Muscle of leg (tissue), 3 donors: ENCODE measurements at regions not wholly inside any gene's neighbourhood (a gene's known extent, or its start where the extent isn't known, plus 50 kb on each side); places are given as distances from the start of the nearest gene placed in this dataset.

Source experiments
- DNase-seq: peaks from one replicate; pipeline ENCODE4 v3.0.0; 2013
- H3K27ac ChIP-seq: one replicate; pipeline ENCODE4 v1.5.1; 2013; ENCODE audit warnings: mild to moderate bottlenecking, low read length, control low read depth
- H3K27me3 ChIP-seq: one replicate; pipeline ENCODE4 v1.6.1; 2013; ENCODE audit warnings: low read length; ENCODE audit not compliant: control insufficient read depth, insufficient read depth
- H3K36me3 ChIP-seq: one replicate; pipeline ENCODE4 v1.6.1; 2013; ENCODE audit warnings: low read length; ENCODE audit not compliant: control insufficient read depth, insufficient read depth
- H3K4me1 ChIP-seq: one replicate; pipeline ENCODE4 v1.6.1; 2013; ENCODE audit warnings: low read length; ENCODE audit not compliant: control insufficient read depth, insufficient read depth
- H3K4me3 ChIP-seq: one replicate; pipeline ENCODE4 v1.5.1; 2013; ENCODE audit warnings: low read length, control low read depth
- H3K9me3 ChIP-seq: replicated peaks from 2 replicates; pipeline ENCODE4 v1.6.1; 2013; ENCODE audit warnings: low read depth, low read length; ENCODE audit not compliant: control insufficient read depth
- WGBS: methylation state at CpG from one replicate; pipeline ENCODE4 v1.1.5; 2013; ENCODE audit warnings: missing lambda C conversion rate; ENCODE audit not compliant: insufficient coverage; 5-methylcytosine and 5-hydroxymethylcytosine counted together

DNA sequence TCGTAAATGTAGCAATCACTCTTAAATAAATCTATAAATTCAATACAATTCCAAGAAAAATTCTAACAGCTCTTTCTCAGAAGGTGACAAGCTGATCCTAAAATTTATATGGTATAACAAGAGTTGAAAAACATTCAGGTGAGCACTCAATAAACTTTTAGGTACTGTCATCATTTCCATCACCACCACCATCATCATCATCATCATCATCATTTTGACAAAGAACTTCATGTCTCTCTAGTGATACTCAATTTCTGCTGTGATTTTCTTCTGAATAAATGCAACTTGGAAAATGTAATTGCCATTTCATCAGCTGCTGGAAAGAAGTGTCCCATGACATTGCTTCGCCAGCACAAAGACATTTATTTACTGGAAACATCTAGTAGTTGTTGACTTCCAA, 222.9 kb upstream of the IRX5 start:
- Histone ChIP-seq H3K4me1 (no peaks in the 10 kb centered on the region), H3K27ac (no peak overlapping the region), H3K9me3 (no peaks in the 10 kb centered on the region), H3K27me3 (no peaks in the 10 kb centered on the region), H3K4me3 (no peak overlapping the region), H3K36me3 (no peaks in the 10 kb centered on the region)
- DNase-seq: no peak
- no CpG with 5 or more reads among the region's 2 CpGs for WGBS

DNA sequence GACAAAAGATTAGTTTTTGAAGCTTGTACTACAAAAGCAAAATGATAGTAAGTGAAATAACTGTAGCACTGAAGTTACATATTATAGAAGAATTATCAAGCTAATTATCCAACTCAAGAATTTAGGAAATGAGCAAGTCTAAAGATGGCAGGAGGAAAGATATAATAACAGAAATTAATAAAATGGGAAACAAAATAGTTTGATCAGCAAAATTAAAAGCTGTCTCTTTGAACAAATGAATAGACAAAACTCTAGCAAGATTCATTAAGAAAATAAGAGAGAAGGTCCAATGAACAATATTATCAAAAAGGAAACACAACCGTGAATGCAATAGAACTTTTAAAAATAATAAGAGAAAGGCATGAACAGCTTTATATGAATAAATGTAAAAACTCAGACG, 224.3 kb upstream of the IRX5 start:
- H3K4me1 ChIP-seq: no peaks in the 10 kb centered on the region
- WGBS: no CpG with 5 or more reads among the region's 2 CpGs
- H3K27me3 ChIP-seq: no peaks in the 10 kb centered on the region
- H3K36me3 ChIP-seq: no peaks in the 10 kb centered on the region
- peaks cover 1% of the 10 kb centered on the region for H3K9me3 ChIP-seq
- H3K27ac ChIP-seq: no peak overlapping the region
- H3K4me3 ChIP-seq: no peak overlapping the region
- no peak for DNase-seq

DNA sequence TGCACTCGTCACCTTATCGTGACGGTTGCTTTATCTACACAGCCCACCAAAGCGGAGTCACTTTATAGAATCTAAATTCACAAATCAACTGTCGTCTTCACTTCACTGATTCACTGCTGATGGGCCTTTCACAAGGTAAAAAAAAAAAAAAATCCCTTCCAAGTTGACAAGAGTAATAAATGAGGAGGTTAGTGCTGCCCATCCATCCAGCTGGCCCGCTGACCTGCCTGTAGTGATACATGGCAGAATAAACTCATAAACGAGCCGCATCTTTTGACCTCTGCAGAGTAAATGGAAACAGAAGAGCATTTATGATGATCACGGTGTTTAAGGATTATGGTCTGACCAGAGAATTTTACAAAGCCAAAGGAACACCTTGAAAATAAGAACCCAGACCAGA, 227.3 kb upstream of the IRX5 start:
- DNase-seq: no peak
- H3K27ac ChIP-seq: no peak overlapping the region
- peaks cover 5% of the 10 kb centered on the region for H3K9me3 ChIP-seq
- H3K27me3 ChIP-seq: no peaks in the 10 kb centered on the region
- H3K36me3 ChIP-seq: no peaks in the 10 kb centered on the region
- H3K4me3 ChIP-seq: no peak overlapping the region
- WGBS: 25% methylated on average over 2 of the region's 9 CpGs
- no peaks in the 10 kb centered on the region for H3K4me1 ChIP-seq

DNA sequence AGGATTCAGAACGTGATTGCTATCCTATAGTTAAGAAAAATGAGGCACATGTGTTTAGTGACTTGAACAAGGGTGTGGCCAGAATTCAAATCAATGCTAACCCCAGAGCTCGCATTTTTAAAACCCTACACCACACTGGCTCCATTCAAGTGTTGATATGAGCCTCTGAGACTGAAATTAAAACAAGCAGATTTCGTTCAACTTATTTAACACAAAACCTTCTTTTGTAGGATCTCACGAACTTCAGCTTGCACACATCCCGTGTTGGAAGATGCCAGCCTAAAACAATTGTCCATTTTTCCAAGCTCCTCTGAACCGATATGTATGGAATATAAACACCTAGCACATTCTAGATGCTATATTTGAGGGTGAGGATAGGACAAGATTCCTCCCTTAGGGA, 231.0 kb upstream of the IRX5 start:
- Histone ChIP-seq H3K27me3 (peaks cover 4% of the 10 kb centered on the region), H3K27ac (no peak overlapping the region), H3K4me3 (no peak overlapping the region), H3K4me1 (no peaks in the 10 kb centered on the region), H3K36me3 (no peaks in the 10 kb centered on the region), H3K9me3 (peaks cover 5% of the 10 kb centered on the region)
- DNase-seq: no peak
- 68% methylated on average over 2 of the region's 6 CpGs for WGBS

DNA sequence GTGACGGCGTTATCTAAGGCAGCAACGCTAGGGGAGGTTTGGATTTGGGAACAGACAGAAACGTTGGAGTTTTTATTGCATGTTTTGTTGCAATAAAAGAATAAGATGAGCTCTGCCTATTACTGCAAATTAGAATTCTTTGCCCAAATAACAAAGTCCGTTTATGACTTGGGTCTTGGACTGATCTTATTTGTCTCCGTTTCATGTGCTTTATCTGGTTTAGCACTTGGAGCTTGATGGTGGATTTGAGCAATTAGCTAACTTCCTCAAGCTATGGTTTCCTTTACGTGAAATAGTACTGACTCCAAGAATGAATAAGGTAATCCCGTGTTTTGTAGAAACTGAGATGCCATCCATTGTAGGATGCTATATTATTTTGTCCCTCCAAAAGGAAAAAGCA, 233.0 kb upstream of the IRX5 start:
- Histone ChIP-seq H3K4me1 (no peaks in the 10 kb centered on the region), H3K27ac (no peak overlapping the region), H3K4me3 (no peak overlapping the region), H3K27me3 (peaks cover 4% of the 10 kb centered on the region), H3K9me3 (peaks cover 5% of the 10 kb centered on the region), H3K36me3 (no peaks in the 10 kb centered on the region)
- WGBS: no CpG with 5 or more reads among the region's 8 CpGs
- DNase-seq: no peak

DNA sequence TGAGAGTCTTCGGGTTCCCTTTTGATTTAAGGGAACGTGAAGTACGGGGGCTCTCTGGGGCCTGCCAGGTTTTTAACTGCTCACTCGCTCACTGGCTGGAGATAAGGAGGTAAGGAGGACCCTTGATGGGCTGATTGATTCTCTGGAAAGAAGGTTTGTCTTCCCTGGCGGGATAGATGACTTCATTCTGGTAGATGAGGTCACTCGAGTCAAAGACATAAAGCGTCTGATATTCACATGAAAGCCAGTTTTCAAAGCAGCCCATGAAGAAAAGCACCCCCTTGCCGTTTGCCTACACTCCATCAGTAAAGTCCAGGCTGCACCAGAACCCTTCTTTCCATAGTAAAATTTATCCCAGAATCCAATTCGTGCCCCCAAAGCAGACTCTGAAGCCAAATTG, 233.7 kb upstream of the IRX5 start:
- no peak overlapping the region for H3K4me3 ChIP-seq
- WGBS: 41% methylated on average over 4 of the region's 9 CpGs
- no peak for DNase-seq
- peaks cover 4% of the 10 kb centered on the region for H3K27me3 ChIP-seq
- no peaks in the 10 kb centered on the region for H3K4me1 ChIP-seq
- no peaks in the 10 kb centered on the region for H3K36me3 ChIP-seq
- no peak overlapping the region for H3K27ac ChIP-seq
- peaks cover 5% of the 10 kb centered on the region for H3K9me3 ChIP-seq

DNA sequence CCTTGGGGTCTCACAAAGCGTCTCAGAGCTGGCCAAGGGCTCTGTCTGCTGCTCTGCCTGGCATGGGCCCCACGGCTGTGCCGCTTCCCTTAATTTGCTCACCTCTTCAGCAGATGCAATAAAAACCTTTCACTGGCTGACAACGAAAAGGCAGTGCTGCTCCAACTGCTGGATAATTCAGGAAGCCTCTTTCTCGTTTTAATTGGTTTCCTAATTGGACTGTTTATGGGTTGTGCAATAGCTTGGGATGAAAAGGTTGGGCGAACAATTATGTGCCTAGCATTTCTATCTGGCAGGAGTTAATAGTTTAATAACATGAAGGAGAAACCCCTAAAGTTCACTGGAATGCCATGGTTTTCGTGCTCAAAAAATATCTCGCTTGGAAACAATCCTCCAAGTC, 234.1 kb upstream of the IRX5 start:
- no peaks in the 10 kb centered on the region for H3K4me1 ChIP-seq
- H3K27me3 ChIP-seq: peaks cover 4% of the 10 kb centered on the region
- no peaks in the 10 kb centered on the region for H3K36me3 ChIP-seq
- no peak overlapping the region for H3K4me3 ChIP-seq
- DNase-seq: no peak
- WGBS: 25% methylated on average over 8 of the region's 8 CpGs
- H3K9me3 ChIP-seq: peaks cover 5% of the 10 kb centered on the region
- H3K27ac ChIP-seq: no peak overlapping the region

DNA sequence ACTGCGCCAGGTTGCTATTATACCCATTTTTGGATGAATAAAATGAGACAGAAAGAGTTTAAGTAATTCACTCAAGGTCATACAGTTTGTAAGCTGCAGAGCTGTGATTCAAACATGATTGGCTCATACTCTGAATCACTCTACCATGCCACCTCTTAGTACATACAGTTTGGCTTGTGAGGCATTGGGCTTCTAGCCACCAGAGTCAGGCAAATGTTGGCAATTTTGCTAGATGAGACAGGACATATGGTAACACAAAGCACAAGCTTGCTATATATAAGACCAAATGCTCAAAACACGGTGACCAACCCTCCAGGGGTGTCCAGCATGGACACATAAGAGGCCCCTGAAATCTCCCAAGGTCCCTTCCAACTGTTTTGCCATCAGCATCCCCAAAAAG, 236.0 kb upstream of the IRX5 start:
- DNase-seq: no peak
- 75% methylated on average over 1 of the region's 2 CpGs for WGBS
- Histone ChIP-seq H3K4me3 (no peak overlapping the region), H3K36me3 (no peaks in the 10 kb centered on the region), H3K4me1 (no peaks in the 10 kb centered on the region), H3K27ac (no peak overlapping the region), H3K27me3 (peaks cover 4% of the 10 kb centered on the region), H3K9me3 (no peaks in the 10 kb centered on the region)

DNA sequence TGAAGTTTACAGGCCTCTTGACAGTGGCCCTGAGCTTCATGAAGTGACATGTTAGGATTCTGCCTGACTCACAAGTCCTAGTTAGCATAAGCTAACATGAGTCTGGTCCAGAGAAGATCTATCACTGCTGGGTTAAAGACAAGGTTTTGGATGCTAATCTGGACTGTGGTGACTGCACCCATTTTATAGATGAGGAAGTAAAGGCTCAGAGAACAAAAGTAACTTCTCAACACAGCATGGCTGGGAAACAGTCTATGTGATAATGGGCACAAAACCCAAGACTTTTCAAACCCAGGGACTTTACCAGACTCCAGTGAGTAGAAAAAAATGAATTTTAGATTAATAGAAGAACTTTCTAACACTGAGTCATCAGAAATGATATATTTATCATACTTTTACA, 236.8 kb upstream of the IRX5 start:
- Histone ChIP-seq H3K27me3 (peaks cover 4% of the 10 kb centered on the region), H3K4me1 (no peaks in the 10 kb centered on the region), H3K4me3 (no peak overlapping the region), H3K27ac (no peak overlapping the region), H3K36me3 (no peaks in the 10 kb centered on the region), H3K9me3 (no peaks in the 10 kb centered on the region)
- no peak for DNase-seq

DNA sequence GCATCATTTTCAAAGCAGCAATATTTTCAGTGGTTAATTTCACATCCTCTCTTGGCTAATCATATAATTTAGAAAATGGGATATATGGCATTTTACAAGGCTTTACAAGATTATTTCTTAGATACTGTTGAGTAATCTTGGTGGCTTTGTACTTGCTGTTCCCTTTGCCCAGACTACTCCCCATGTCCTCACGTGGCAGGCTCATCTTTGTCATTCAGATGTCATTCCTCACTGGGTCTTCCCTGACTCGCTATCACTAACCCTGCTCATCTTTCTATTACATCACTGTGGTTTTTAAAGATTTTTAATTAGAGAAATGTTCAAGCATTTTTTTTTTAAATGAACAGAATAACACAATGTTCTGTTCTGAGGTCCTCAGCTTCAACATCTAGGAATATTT, 240.0 kb upstream of the IRX5 start:
- H3K9me3 ChIP-seq: no peaks in the 10 kb centered on the region
- H3K27me3 ChIP-seq: no peaks in the 10 kb centered on the region
- H3K27ac ChIP-seq: no peak overlapping the region
- no peak for DNase-seq
- H3K36me3 ChIP-seq: no peaks in the 10 kb centered on the region
- no peaks in the 10 kb centered on the region for H3K4me1 ChIP-seq
- no peak overlapping the region for H3K4me3 ChIP-seq
- no CpG with 5 or more reads among the region's 2 CpGs for WGBS

DNA sequence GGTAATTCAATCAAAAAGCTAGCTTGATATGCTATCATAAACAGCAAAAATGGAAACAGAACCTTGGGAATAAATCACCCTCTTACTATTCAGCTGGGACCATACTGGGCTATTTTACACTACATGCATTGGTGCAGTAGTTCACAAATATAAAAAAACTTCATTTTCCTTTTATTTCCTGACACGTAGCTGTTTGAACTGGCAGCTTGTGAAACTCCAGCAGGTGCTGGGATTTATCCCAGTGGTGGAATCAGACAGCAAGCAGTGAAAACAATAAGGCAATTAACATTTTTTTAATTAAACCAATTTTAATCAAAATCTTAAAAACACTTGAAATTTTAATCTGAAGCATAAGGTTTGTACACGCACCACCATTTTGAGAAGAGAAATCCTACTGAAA, 240.4 kb upstream of the IRX5 start:
- Histone ChIP-seq H3K9me3 (no peaks in the 10 kb centered on the region), H3K4me1 (no peaks in the 10 kb centered on the region), H3K4me3 (no peak overlapping the region), H3K27me3 (no peaks in the 10 kb centered on the region), H3K36me3 (no peaks in the 10 kb centered on the region), H3K27ac (no peak overlapping the region)
- no CpG with 5 or more reads among the region's 2 CpGs for WGBS
- DNase-seq: no peak
